ENCODE measurements at regions not wholly inside any gene's neighbourhood (a gene's known extent, or its start where the extent isn't known, plus 50 kb on each side); places are given as distances from the start of the nearest gene placed in this dataset.

DNA sequence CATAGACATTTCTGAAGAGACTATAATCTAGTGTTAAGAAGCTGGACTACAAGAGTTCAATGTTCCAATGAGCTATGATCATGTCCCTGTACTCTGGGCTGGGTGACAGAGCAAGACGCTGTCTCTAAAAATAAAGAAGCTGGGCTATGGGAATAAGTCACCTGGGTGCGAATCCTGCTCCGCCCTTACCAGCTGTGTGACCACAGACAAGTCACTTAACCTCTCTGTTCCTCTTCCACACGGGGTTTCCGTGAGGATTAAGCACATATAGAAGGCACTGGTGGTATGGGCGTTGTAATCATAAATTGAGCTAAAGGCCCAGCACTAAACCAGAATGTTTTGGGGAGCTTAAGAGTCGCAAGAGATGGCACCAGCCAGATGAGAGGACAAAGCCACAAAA, 178.5 kb downstream of the HAUS1 start:
- TF ChIP-seq POLR2AphosphoS5 (IDR thresholded peaks at IDR 0.05; ENCODE audit: low read depth, low read length) (no peak), POLR2A (IDR thresholded peaks at IDR 0.05; ENCODE audit: control extremely low read depth in 1 of 2, low read depth in 2 of 2, low read length in 2 of 2) (no peak), EP300 (IDR thresholded peaks at IDR 0.05; ENCODE audit: borderline replicate concordance in 1 of 2, low read depth in 2 of 2, low read length in 2 of 2) (no peak), SP4 (IDR thresholded peaks at IDR 0.05; ENCODE audit: low read length) (no peak), EZH2 (IDR thresholded peaks at IDR 0.05; ENCODE audit: low read depth, low read length, severe bottlenecking) (no peak), BCL11A (IDR thresholded peaks at IDR 0.05; ENCODE audit: low read depth in 2 of 2, low read length in 2 of 2) (no peak), RFX5 (IDR thresholded peaks at IDR 0.05; ENCODE audit: borderline replicate concordance, low read depth, low read length) (no peak), TAF1 (IDR thresholded peaks at IDR 0.05; ENCODE audit: low read depth, low read length) (no peak)
- TF ChIP-seq, protein P1, sequence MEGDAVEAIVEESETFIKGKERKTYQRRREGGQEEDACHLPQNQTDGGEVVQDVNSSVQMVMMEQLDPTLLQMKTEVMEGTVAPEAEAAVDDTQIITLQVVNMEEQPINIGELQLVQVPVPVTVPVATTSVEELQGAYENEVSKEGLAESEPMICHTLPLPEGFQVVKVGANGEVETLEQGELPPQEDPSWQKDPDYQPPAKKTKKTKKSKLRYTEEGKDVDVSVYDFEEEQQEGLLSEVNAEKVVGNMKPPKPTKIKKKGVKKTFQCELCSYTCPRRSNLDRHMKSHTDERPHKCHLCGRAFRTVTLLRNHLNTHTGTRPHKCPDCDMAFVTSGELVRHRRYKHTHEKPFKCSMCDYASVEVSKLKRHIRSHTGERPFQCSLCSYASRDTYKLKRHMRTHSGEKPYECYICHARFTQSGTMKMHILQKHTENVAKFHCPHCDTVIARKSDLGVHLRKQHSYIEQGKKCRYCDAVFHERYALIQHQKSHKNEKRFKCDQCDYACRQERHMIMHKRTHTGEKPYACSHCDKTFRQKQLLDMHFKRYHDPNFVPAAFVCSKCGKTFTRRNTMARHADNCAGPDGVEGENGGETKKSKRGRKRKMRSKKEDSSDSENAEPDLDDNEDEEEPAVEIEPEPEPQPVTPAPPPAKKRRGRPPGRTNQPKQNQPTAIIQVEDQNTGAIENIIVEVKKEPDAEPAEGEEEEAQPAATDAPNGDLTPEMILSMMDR (IDR thresholded peaks at IDR 0.05; ENCODE audit: control extremely low read depth in 1 of 3, insufficient read depth in 1 of 3, low read depth in 1 of 3, low read length in 3 of 3): no peak

Measured in H1 (cell line).